ENCODE measurements at regions not wholly inside any gene's neighbourhood (a gene's known extent, or its start where the extent isn't known, plus 50 kb on each side); places are given as distances from the start of the nearest gene placed in this dataset.

DNA sequence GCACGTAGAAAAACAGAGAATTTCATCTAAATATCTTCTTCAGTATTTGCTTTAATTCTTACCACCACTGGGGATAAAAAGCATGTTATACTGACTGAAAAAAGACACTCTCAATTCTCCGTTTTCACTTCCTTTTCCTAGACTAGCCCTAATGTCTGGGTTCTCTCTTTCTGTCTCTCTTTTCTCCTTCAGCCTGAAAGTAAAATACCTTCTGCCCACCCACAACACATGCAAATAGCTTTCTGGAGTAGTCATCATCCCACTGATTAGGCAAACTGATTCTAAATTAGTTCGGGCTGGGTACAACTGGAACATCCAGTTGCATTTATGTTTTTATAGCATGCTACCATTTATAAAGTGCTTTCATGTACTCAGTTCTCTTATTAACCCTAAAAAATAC is 142.4 kb upstream of the ANKRD50 start:
- TF ChIP-seq, protein P1, sequence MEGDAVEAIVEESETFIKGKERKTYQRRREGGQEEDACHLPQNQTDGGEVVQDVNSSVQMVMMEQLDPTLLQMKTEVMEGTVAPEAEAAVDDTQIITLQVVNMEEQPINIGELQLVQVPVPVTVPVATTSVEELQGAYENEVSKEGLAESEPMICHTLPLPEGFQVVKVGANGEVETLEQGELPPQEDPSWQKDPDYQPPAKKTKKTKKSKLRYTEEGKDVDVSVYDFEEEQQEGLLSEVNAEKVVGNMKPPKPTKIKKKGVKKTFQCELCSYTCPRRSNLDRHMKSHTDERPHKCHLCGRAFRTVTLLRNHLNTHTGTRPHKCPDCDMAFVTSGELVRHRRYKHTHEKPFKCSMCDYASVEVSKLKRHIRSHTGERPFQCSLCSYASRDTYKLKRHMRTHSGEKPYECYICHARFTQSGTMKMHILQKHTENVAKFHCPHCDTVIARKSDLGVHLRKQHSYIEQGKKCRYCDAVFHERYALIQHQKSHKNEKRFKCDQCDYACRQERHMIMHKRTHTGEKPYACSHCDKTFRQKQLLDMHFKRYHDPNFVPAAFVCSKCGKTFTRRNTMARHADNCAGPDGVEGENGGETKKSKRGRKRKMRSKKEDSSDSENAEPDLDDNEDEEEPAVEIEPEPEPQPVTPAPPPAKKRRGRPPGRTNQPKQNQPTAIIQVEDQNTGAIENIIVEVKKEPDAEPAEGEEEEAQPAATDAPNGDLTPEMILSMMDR (IDR thresholded peaks at IDR 0.05; ENCODE audit: low read length) = no peak
- no peak for TF ChIP-seq EZH2 (IDR thresholded peaks at IDR 0.05; ENCODE audit: borderline replicate concordance, low read length)

All from OCI-LY1 (cell line).